WTC11 (cell line): ENCODE measurements at regions not wholly inside any gene's neighbourhood (a gene's known extent, or its start where the extent isn't known, plus 50 kb on each side); places are given as distances from the start of the nearest gene placed in this dataset.

Source experiments
- ATAC-seq: fragments of 200-7000 bp; cut with Tn5 transposase; 2 replicates; pipeline ENCODE4 v1.10.0; 2021; ENCODE audit warnings: mild to moderate bottlenecking, moderate library complexity
- CTCF ChIA-PET: fragments of 300-600 bp; sonication (Branson Sonifier 250); formaldehyde crosslinking; loops from one replicate; lab custom pipeline; 2021; ENCODE audit warnings: antibody characterized with exemption; lab: Charles Lee
- POLR2A ChIA-PET: fragments of 350-600 bp; sonication (Branson Sonifier 250); formaldehyde crosslinking; loops from one replicate; lab custom pipeline; 2021; ENCODE audit warnings: antibody characterized with exemption; lab: Charles Lee
- DNase-seq: peaks from one replicate; pipeline ENCODE4 v3.0.0; 2021; ENCODE audit warnings: low spot score
- H3K27ac Mint-ChIP-seq: 2 replicates; pipeline ENCODE4 v1.8.0; 2021; ENCODE audit warnings: mixed read lengths
- H3K27me3 Mint-ChIP-seq: 2 replicates; pipeline ENCODE4 v1.8.0; 2021; ENCODE audit warnings: low read depth, mild to moderate bottlenecking, moderate library complexity, mixed read lengths
- H3K36me3 Mint-ChIP-seq: 2 replicates; pipeline ENCODE4 v1.8.0; 2021; ENCODE audit warnings: mixed read lengths
- H3K4me1 Mint-ChIP-seq: 2 replicates; pipeline ENCODE4 v1.8.0; 2022; ENCODE audit warnings: mixed read lengths
- H3K4me3 Mint-ChIP-seq: 2 replicates; pipeline ENCODE4 v1.8.0; 2021; ENCODE audit warnings: mild to moderate bottlenecking, moderate library complexity, mixed read lengths
- H3K9me3 Mint-ChIP-seq: 2 replicates; pipeline ENCODE4 v1.8.0; 2021; ENCODE audit warnings: mixed read lengths
- E2F1 ChIP-seq: sonication (generic); formaldehyde crosslinking; IDR thresholded peaks from 2 replicates; pipeline ENCODE4 v1.8.0; 2022; ENCODE audit warnings: mild to moderate bottlenecking, missing genetic modification reagents
- ESRRA ChIP-seq: sonication (generic); formaldehyde crosslinking; IDR thresholded peaks from 2 replicates; pipeline ENCODE4 v1.8.1; 2022; ENCODE audit warnings: mild to moderate bottlenecking, missing genetic modification reagents, borderline replicate concordance
- MLX ChIP-seq: sonication (generic); formaldehyde crosslinking; IDR thresholded peaks from 2 replicates; pipeline ENCODE4 v1.8.1; 2023; ENCODE audit warnings: mild to moderate bottlenecking, missing genetic modification reagents, moderate library complexity
- MXD4 ChIP-seq: fragments of 250-450 bp; sonication (Bioruptor Pico); IDR thresholded peaks from 2 replicates; pipeline ENCODE4 v1.8.0; 2021; ENCODE audit warnings: mild to moderate bottlenecking, moderate library complexity, borderline replicate concordance
- NFATC4 ChIP-seq: fragments of 250-450 bp; sonication (Bioruptor Pico); IDR thresholded peaks from 2 replicates; pipeline ENCODE4 v1.9.0; 2021; ENCODE audit warnings: mild to moderate bottlenecking
- NFYB ChIP-seq: sonication (generic); formaldehyde crosslinking; conservative IDR thresholded peaks from 2 replicates; pipeline ENCODE4 v1.8.0; 2022; ENCODE audit warnings: low read depth, missing genetic modification reagents
- PRDM15 ChIP-seq: sonication (generic); formaldehyde crosslinking; IDR thresholded peaks from 2 replicates; pipeline ENCODE4 v1.8.0; 2022; ENCODE audit warnings: missing genetic modification reagents
- PRRX2 ChIP-seq: fragments of 250-450 bp; sonication (Bioruptor Pico); IDR thresholded peaks from 2 replicates; pipeline ENCODE4 v1.8.0; 2021; ENCODE audit warnings: mild to moderate bottlenecking
- SMAD4 ChIP-seq: sonication (generic); formaldehyde crosslinking; IDR thresholded peaks from 2 replicates; pipeline ENCODE4 v1.8.0; 2022; ENCODE audit warnings: mild to moderate bottlenecking, missing genetic modification reagents
- STAT6 ChIP-seq: sonication (generic); formaldehyde crosslinking; conservative IDR thresholded peaks from 2 replicates; pipeline ENCODE4 v1.8.1; 2023; ENCODE audit warnings: mild to moderate bottlenecking, low read depth, missing genetic modification reagents, moderate library complexity
- ZMAT4 ChIP-seq: fragments of 250-450 bp; sonication (Bioruptor Pico); IDR thresholded peaks from 2 replicates; pipeline ENCODE4 v1.9.0; 2021; ENCODE audit warnings: mild to moderate bottlenecking
- ZNF416 ChIP-seq: fragments of 250-450 bp; sonication (Bioruptor Pico); IDR thresholded peaks from 2 replicates; pipeline ENCODE4 v1.9.0; 2021; ENCODE audit warnings: mild to moderate bottlenecking, inconsistent platforms
- ZNF532 ChIP-seq: fragments of 250-450 bp; sonication (Bioruptor Pico); IDR thresholded peaks from 2 replicates; pipeline ENCODE4 v1.9.0; 2021; ENCODE audit warnings: mild to moderate bottlenecking, borderline replicate concordance

- DNase-seq (no peak), ATAC-seq (no peak)
- Mint-ChIP-seq H3K36me3 (no peaks in the 10 kb centered on the region), H3K4me3 (no peak overlapping the region), H3K27me3 (no peaks in the 10 kb centered on the region), H3K9me3 (no peaks in the 10 kb centered on the region; the same call in 1 of the 2 replicates), H3K4me1 (peaks cover 12% of the 10 kb centered on the region), H3K27ac (no peak overlapping the region)
- no peak for TF ChIP-seq ZNF532 (CRISPR knock-in tag)
- TF ChIP-seq ZNF416 (CRISPR knock-in tag), result no peak
- no peak for TF ChIP-seq PRRX2 (CRISPR knock-in tag)
- TF ChIP-seq MXD4 (CRISPR knock-in tag), result no peak
- TF ChIP-seq STAT6 (CRISPR knock-in tag), result no peak
- ChIA-PET CTCF (interaction anchor here (0.6 kb wide), 1 partner anchor 752 kb away, joined by 3 read pairs; no protein-coding TSS in a partner anchor), POLR2A (no interaction called here)
Measured at GRCh38 chr10:129233351-129234148, 233.5 kb upstream of the MGMT start.

- CTCF ChIA-PET, result no interaction called here
- POLR2A ChIA-PET, result no interaction called here
- ATAC-seq, result no peak
- H3K27ac Mint-ChIP-seq, result no peak overlapping the region
- H3K9me3 Mint-ChIP-seq, result no peaks in the 10 kb centered on the region; the same call in 1 of the 2 replicates
- H3K27me3 Mint-ChIP-seq, result no peaks in the 10 kb centered on the region
- no peak for DNase-seq
- H3K4me1 Mint-ChIP-seq, result peaks cover 12% of the 10 kb centered on the region
- no peaks in the 10 kb centered on the region for H3K36me3 Mint-ChIP-seq
- TF ChIP-seq ESRRA (CRISPR knock-in tag) (no peak), E2F1 (no peak), SMAD4 (CRISPR knock-in tag) (no peak), NFATC4 (CRISPR knock-in tag) (no peak), MLX (CRISPR knock-in tag) (no peak), NFYB (CRISPR knock-in tag) (no peak), PRDM15 (CRISPR knock-in tag) (no peak), ZMAT4 (CRISPR knock-in tag) (no peak)
- H3K4me3 Mint-ChIP-seq, result no peak overlapping the region
Measured at GRCh38 chr10:129236274-129236691, 230.8 kb upstream of the MGMT start.
